ENCODE measurements at regions not wholly inside any gene's neighbourhood (a gene's known extent, or its start where the extent isn't known, plus 50 kb on each side); places are given as distances from the start of the nearest gene placed in this dataset.
"Not testable (repeated sequence)": the region's sequence is repeated elsewhere in the genome, so short reads cannot be mapped to it uniquely, and the experiment has no call there.

DNA sequence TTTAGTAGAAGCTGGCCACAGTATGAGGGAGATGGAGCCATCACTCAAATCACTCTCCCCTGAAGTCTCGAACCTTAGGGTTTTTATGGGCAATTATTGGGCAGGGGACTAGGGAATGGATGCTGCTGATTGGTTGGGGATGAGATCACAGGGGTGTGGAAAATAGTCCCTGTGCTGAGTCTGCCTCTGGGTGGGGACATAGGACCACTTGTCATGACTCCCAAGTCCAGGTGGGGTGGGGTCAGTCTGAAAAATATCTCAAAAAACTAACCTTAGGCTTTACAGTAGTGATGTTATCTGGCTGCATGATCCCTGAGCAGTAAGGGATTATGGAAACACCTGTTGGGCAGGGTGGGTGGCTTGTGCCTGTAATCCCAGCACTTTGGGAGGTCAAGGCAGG is 98.6 kb downstream of the XRCC2 start:
- TF ChIP-seq, protein P1, sequence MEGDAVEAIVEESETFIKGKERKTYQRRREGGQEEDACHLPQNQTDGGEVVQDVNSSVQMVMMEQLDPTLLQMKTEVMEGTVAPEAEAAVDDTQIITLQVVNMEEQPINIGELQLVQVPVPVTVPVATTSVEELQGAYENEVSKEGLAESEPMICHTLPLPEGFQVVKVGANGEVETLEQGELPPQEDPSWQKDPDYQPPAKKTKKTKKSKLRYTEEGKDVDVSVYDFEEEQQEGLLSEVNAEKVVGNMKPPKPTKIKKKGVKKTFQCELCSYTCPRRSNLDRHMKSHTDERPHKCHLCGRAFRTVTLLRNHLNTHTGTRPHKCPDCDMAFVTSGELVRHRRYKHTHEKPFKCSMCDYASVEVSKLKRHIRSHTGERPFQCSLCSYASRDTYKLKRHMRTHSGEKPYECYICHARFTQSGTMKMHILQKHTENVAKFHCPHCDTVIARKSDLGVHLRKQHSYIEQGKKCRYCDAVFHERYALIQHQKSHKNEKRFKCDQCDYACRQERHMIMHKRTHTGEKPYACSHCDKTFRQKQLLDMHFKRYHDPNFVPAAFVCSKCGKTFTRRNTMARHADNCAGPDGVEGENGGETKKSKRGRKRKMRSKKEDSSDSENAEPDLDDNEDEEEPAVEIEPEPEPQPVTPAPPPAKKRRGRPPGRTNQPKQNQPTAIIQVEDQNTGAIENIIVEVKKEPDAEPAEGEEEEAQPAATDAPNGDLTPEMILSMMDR (conservative IDR thresholded peaks at IDR 0.05; ENCODE audit: low read depth, low read length): no peak

DNA sequence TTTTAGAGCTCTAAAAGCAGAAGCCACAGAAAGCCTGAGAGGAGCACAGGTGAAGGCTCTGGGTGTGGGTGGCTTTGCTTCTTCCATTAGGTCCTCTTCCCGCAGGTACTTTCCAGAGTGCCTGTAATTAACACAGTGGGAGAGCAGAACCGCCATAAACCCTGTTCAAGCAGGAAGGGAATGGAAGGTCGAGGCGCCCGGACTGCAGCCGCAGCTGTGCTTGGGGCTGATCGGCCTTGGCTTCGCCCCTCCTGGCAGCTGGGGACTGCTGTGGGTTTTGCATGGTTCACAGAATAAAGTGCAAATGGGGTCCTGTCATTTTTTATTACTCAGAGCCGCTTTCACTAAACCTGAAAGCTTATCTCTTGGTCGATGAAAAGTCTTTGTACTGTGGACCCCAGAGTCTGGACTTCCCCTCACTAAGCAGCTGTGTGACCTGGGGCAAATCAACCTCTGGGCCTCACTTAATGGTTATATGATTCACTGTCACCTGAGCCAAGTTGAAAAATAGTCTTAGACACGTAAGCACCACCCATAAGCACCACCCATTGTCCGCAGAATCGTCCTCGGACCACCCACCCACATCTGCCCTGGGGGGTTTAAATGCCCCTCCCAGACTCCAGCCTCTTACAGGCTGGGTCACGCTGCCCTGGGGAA is 100.9 kb downstream of the XRCC2 start:
- TF ChIP-seq, protein P1 (conservative IDR thresholded peaks at IDR 0.05; ENCODE audit: low read depth, low read length): no peak
- peak; percentile 8 for DNase-seq (ENCODE audit: low read depth)
- no peak overlapping the region for H3K4me3 ChIP-seq (ENCODE audit: low read length)

More for the DNA sequence above, 98.6 kb downstream of the XRCC2 start:
- DNase-seq (ENCODE audit: low read depth): no peak
- H3K4me3 ChIP-seq (ENCODE audit: low read length): no peak overlapping the region

DNA sequence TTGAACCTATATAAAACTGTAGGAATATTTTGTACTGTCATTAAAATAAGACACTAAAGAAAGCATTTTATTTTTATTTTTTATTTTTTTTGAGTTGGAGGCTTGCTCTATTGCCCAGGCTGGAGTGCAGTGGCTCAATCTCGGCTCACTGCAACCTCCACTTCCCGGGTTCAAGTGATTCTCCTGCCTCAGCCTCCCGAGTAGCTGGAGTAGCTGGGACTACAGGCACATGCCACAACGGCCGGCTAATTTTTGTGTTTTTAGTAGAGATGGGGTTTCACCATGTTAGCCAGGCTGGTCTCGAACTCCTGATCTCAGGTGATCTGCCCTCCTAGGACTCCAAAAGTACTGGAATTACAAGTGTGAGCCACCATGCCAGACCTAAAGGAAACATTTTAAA is 102.8 kb downstream of the XRCC2 start:
- DNase-seq (ENCODE audit: low read depth); H3K4me3 ChIP-seq (ENCODE audit: low read length): not testable (repeated sequence)

DNA sequence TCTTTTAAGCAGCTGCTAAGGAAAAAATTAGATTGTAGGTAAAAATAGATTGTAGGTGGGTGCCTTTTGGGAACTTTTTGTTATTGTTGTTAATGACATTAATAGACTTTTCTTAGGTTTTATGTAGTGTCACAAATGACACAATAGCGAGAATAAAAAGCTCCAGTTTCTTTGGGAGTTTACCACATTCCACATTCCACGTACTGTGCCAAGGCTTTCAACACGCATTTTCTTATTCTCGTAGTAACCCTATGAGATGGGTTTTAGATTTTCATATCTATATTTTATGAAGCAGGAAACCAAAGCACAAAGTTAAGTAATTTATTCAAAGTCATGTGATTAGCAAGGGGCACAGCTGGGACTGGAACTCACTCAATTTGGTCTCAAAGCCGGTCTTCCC is 103.8 kb downstream of the XRCC2 start:
- TF ChIP-seq, protein P1 (conservative IDR thresholded peaks at IDR 0.05; ENCODE audit: low read depth, low read length): no peak
- no peak overlapping the region for H3K4me3 ChIP-seq (ENCODE audit: low read length)
- DNase-seq (ENCODE audit: low read depth): no peak

DNA sequence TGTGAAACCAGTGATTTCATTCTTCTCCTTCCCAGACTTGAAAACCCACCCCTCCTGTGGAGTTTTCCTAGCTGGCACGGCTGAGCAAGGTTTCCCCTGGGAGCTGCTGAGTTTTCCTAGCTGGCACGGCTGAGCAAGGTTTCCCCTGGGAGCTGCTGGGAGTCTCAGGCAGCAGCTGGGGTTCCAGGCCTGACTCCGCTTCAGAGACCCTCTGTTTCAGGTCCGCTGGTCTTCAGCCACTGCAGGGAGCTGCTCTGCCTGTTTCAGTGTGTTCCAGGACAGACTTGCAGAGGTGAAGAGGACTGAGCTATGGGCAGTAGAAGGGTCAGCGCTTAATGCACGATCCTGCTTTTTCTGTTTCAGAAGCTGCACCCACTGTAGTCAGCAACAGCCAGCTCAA is 104.9 kb downstream of the XRCC2 start:
- TF ChIP-seq, protein P1 (conservative IDR thresholded peaks at IDR 0.05; ENCODE audit: low read depth, low read length): no peak
- no peak for DNase-seq (ENCODE audit: low read depth)
- no peak overlapping the region for H3K4me3 ChIP-seq (ENCODE audit: low read length)

DNA sequence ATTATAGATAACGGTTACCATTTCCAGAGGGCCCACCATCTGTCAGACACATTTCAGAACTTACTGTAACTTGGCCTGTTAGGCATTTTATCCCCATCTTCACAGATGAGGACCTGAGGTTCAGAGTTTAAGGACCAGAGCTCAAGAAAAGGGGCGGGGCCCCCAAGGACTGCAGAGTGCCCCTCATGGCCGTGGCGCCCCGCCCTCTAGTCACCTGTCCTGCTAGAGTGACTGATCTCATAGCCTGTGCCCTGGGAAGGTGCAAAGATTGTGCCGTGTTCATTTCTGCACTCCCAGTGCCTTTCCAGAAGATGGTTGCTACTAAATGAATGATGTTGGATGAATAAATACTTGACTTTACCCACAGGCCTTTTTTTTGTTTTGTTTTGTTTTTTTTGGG is 107.0 kb downstream of the XRCC2 start:
- DNase-seq (ENCODE audit: low read depth): no peak
- no peak overlapping the region for H3K4me3 ChIP-seq (ENCODE audit: low read length)
- TF ChIP-seq, protein P1 (conservative IDR thresholded peaks at IDR 0.05; ENCODE audit: low read depth, low read length): no peak

DNA sequence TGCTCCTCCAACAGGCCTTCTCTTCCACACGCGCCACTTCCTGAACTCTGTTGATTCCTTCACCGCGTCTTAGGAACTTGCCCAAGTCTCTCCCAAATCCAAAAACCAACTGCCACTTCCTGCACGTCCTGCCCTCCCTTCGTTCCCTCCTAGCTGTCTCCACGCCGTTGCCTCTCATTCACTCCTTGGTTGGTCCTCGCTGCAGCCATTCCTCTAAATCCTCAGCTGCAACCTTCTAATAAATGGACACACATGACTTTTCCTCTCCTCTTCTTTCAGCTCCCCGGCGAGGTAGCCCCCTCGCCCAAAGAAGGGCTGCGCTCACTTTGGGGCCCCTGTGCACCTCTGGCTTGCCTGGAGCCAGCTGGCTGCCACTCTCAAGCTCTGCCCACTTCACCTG is 110.2 kb downstream of the XRCC2 start:
- no peak overlapping the region for H3K4me3 ChIP-seq (ENCODE audit: low read length)
- TF ChIP-seq, protein P1 (conservative IDR thresholded peaks at IDR 0.05; ENCODE audit: low read depth, low read length): no peak
- DNase-seq (ENCODE audit: low read depth): no peak

Measured in retinal pigment epithelial cell (primary cell).